GM12891 (cell line): ENCODE measurements at regions not wholly inside any gene's neighbourhood (a gene's known extent, or its start where the extent isn't known, plus 50 kb on each side); places are given as distances from the start of the nearest gene placed in this dataset.

Experiments used
- DNase-seq: peaks from one replicate; pipeline ENCODE4 v3.0.0; 2011; ENCODE audit warnings: low spot score; ENCODE audit not compliant: insufficient read length
- FAIRE-seq: peaks from 2 replicates; lab custom pipeline; 2011; peaks lifted over from hg19 to GRCh38; lab: Jason Lieb, UNC
- PAX5 ChIP-seq: IDR thresholded peaks from 2 replicates; pipeline ENCODE4 v1.6.1; 2011; ENCODE audit warnings: low read length, moderate library complexity, mild to moderate bottlenecking; ENCODE audit not compliant: insufficient read depth, severe bottlenecking
- POLR2A ChIP-seq: IDR thresholded peaks from 2 replicates; pipeline ENCODE4 v1.6.1; 2011; ENCODE audit warnings: low read depth, low read length, control low read depth
- POLR2AphosphoS5 ChIP-seq: IDR thresholded peaks from 2 replicates; pipeline ENCODE4 v1.6.1; 2011; ENCODE audit warnings: low read depth, low read length, control low read depth
- POU2F2 ChIP-seq: IDR thresholded peaks from 2 replicates; pipeline ENCODE4 v1.6.1; 2011; ENCODE audit warnings: low read depth, mild to moderate bottlenecking, control low read depth, low read length, moderate library complexity
- SPI1 ChIP-seq: IDR thresholded peaks from 2 replicates; pipeline ENCODE4 v1.6.1; 2011; ENCODE audit warnings: low read depth, low read length, control low read depth
- TAF1 ChIP-seq: IDR thresholded peaks from 2 replicates; pipeline ENCODE4 v1.6.1; 2011; ENCODE audit warnings: low read depth, low read length, control low read depth

DNA sequence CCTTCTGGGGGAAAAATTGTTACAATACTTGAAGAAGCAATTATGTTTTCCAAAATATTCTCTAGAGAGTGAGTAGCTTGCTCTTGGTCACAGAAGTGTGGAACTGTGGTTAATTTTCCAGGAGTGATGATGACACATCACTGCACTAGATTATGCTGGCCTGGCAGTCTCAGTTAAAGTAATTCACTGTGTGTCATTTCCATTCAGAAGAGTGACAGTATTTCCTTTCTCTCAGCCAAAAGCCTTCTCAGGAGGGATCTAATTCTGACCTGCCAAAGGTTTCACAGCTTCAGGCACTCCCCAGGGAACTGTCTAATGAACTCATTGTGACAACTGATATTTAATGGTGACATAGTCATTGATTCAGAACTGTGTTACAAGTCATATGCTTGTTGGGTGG is 517.5 kb downstream of the TBC1D32 start:
- TF ChIP-seq SPI1 = no peak
- no peak for TF ChIP-seq TAF1
- TF ChIP-seq POLR2AphosphoS5 = no peak
- no peak for TF ChIP-seq POLR2A
- no peak for TF ChIP-seq POU2F2
- TF ChIP-seq PAX5 = no peak
- FAIRE-seq (no peak), DNase-seq (no peak)

DNA sequence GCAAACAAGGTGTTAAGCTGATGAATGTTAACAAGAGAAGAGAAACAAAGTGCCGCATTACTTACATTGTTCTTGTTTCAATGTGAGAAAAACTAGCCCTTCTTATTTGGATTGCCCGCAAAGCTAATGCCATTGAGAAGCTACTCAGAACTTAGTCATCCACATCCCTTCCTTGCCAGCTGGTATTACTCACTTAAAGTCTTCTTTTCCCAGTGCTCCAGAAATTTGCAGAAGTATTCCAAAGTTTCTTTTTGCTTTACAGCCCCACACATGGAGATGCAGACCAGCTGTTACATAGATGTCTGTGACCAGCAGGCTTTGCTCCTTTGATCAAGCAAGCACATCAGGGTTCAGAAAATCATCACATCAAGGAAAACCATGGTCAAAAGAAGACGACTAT is 529.0 kb downstream of the TBC1D32 start:
- no peak for FAIRE-seq

DNA sequence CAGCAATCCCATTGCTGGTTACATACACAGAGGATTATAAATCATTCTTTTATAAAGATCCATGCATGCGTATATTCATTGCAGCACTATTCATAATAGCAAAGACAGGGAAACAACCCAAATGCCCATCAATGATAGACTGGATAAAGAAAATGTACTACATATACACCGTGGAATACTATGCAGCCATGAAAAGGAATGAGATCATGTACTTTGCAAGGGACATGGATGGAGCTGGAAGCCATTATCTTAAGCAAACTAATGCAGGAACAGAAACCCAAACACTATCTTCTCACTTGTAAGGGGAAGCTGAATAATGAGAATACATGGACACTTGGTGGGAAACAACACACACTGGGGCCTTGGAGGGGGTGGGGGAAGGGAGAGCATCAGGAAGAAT is 529.7 kb downstream of the TBC1D32 start:
- FAIRE-seq (no peak), DNase-seq (no peak)
- TF ChIP-seq TAF1 = no peak
- TF ChIP-seq POLR2A = no peak
- no peak for TF ChIP-seq POLR2AphosphoS5
- TF ChIP-seq POU2F2 = no peak
- no peak for TF ChIP-seq SPI1
- no peak for TF ChIP-seq PAX5

More for the DNA sequence above, 529.0 kb downstream of the TBC1D32 start:
- TF ChIP-seq POLR2A = no peak
- TF ChIP-seq PAX5 = no peak
- DNase-seq = no peak

DNA sequence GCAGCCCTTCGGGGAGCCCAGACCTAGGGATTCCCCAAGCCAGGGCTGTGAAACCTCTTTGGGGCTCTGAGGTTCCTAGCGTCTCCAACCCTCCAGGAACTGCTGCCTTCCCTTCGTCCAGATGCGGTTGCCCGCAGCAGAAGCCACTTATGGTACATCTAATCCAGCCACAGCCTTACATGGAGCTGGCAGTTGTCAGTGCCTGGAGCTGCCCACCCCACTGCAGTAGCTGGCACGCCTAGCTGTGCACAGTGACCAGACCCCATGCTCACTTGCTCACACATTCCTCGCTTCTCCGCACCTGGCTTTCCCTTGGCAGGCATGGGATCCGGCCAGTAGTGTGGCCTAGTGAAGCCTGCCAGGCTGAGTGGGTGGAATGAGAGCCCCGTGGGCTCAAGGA is 547.6 kb downstream of the TBC1D32 start:
- no peak for TF ChIP-seq POLR2A
- FAIRE-seq (no peak), DNase-seq (no peak)

DNA sequence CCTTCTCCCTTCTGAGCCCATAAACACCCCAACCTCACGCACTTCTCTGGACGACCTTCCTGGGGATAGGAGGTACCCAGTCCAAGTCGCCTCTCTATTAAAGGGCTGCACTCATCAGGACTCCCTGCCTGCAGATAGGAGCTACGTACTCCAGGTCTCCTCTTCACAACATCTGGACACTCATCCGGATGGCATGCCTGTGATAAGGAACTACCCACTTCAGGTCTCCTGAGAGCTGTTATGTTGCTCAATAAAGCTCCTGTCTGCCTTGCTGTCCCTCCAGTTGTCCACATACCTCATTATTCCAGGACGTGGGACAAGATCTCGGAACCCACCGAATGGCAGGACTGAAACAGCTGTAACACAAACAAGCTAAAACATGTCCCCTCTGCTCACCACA is 548.0 kb downstream of the TBC1D32 start:
- TF ChIP-seq POLR2A = no peak
- TF ChIP-seq SPI1 = no peak
- no peak for TF ChIP-seq POU2F2
- TF ChIP-seq POLR2AphosphoS5 = no peak
- TF ChIP-seq PAX5 = no peak
- DNase-seq (no peak), FAIRE-seq (no peak)

DNA sequence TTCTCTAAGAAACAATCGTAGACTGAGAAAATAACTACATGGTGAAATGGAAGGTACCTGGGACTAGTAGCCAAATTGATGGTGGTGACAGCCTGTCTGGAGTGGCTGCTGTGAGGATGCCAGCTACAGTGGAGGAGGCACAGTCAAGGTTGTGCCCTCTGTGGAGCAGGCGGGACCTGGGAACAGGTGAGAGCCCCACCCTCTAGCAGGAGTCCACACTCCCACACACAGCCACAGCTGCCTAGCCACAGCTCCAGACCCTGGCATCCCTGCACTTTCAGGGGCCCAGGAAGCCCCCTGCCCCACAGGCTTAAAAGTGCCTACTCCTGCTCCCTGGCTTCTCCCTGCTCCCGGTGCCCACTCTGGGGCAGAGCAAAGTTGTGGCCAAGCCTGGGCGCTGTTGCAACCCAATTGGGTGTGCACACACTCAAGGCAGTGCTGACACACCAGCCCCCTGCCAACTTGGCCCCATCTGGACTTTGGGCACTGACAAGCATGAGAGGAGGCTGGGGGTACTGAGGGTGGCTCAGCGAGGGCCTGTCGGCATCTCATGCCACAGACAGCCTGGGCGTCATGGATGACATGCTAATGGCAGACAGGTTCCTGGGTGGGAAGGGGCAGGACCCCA is 548.7 kb downstream of the TBC1D32 start:
- FAIRE-seq (no peak), DNase-seq (no peak)
- no peak for TF ChIP-seq TAF1
- no peak for TF ChIP-seq POU2F2
- TF ChIP-seq SPI1 = no peak
- no peak for TF ChIP-seq PAX5
- no peak for TF ChIP-seq POLR2A
- TF ChIP-seq POLR2AphosphoS5 = no peak

DNA sequence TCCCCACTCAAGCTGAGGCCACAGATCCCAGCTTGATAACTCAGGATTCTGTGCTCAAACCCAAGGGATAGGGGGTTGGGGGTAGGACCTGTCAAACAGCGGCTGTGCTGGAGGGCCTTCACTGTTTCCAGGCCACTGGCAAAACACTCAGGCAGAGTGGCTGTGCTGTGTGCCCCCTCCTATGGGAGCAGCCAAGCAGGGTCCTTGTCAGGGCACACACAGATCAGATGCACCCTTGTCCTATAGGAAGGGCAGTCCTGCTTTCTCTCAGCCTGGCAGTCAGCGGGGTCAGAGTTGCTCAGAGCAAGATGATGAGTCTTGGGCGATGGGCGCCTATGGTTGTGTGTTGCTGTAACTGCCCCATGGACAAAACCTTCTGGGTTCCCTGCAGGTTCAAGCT is 554.8 kb downstream of the TBC1D32 start:
- no peak for FAIRE-seq
- DNase-seq = no peak
- TF ChIP-seq SPI1 = no peak

DNA sequence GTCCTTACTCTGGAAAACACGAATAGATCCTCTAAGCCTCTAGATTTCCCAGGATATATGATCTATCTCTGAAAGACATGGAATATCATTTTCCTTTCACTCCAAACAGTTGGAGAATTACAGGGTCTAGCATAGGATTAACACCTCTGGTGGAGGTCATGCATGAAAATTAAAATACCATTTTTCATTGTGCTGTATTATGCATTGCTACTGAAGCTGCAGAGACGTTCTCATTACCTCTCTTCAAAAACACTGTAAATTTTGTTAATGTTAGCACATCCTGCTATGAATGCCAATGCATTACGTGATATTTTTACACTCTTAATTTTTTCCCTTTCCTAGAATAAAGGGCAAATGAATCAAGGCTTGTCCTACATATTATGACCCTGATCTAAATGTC is 558.6 kb downstream of the TBC1D32 start:
- no peak for FAIRE-seq
- no peak for DNase-seq
- no peak for TF ChIP-seq POLR2AphosphoS5
- TF ChIP-seq PAX5 = no peak
- TF ChIP-seq TAF1 = no peak
- TF ChIP-seq SPI1 = no peak
- no peak for TF ChIP-seq POLR2A
- no peak for TF ChIP-seq POU2F2

DNA sequence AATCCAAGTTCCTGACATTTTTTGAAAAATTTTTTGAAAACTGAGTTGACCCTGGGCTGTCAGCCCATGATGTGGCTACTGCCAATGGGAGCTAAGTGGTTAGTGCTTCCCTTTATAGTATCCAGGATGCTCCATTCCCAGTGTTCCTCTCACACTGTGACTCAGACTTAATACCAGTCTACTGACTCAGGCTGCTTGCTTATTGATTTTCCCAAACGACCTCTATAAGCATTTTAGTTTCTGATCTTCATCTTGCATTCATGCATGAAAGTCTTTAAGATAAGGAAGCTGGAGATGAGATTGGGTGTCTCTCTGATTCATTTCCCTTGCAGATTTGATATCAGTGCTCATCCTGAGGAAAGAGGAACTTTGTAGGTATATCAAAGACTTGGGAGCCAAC is 560.0 kb downstream of the TBC1D32 start:
- DNase-seq (no peak), FAIRE-seq (no peak)
- TF ChIP-seq POLR2A (no peak), TAF1 (no peak), POLR2AphosphoS5 (no peak), PAX5 (no peak), SPI1 (no peak)

DNA sequence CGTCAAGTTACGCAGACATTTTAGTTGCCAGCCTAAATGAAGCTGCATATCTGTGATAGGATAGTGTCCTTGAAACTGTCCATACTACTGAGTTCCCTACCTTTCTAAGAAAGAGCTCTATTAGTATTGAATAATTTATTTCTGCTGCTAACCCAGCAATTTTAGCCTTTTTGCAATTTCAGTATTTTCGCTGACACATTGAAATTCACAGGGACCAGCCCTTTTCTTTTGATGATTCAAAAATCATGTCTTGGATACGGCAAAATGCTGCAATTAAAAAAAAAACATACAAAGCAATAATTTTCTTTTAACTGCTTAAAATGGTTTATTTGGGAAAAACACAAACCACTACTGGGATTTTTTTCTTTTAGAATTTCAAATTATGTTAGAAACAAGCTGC is 563.3 kb downstream of the TBC1D32 start:
- DNase-seq = no peak
- no peak for TF ChIP-seq POLR2A
- TF ChIP-seq POLR2AphosphoS5 = no peak
- no peak for TF ChIP-seq TAF1
- FAIRE-seq = no peak

DNA sequence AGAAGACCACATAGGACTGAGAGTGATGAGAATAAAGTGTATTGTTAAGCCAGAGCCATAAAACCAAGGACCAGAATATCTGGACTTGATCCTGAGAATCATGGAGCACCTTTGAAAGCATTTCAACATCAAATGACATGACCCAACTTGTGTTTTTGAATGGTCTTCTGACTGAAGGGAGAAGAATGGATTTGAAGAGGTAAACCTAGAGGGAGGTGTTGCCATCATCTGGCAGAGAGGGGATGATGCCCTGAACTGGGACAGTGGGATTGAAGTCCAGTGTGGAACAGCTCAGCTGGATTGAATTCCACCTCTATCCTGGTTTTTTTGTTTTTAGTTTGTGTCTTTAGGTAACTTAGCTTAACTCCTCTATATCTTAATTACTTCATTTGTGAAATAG is 570.0 kb downstream of the TBC1D32 start:
- TF ChIP-seq SPI1 (no peak), POU2F2 (no peak), PAX5 (no peak), POLR2AphosphoS5 (no peak), POLR2A (no peak), TAF1 (no peak)
- DNase-seq (no peak), FAIRE-seq (no peak)
